Mammary epithelial cell (primary cell): ENCODE measurements at regions not wholly inside any gene's neighbourhood (a gene's known extent, or its start where the extent isn't known, plus 50 kb on each side); places are given as distances from the start of the nearest gene placed in this dataset.

Source experiments
- EZH2 ChIP-seq: IDR thresholded peaks from 2 replicates; pipeline ENCODE4 v1.6.1; 2012; ENCODE audit warnings: low read length, inconsistent platforms, borderline replicate concordance
- TF ChIP-seq, protein P1 (sequence below), 2 donors: IDR thresholded peaks in 1 of 2; conservative IDR thresholded peaks in 1 of 2; 2 replicates each; pipeline ENCODE4 v1.5.1; 2011 to 2012; ENCODE audit warnings: inconsistent platforms in 2 of 2, low read length in 2 of 2, mild to moderate bottlenecking in 2 of 2, control low read depth in 1 of 2, low read depth in 1 of 2; ENCODE audit not compliant: insufficient read depth in 1 of 2; ENCODE audit errors: extremely low read depth in 1 of 2

GRCh38 chr13:74555651-74556420, 421.6 kb upstream of the KLF12 start:
- TF ChIP-seq EZH2, result no peak
- TF ChIP-seq, protein P1, sequence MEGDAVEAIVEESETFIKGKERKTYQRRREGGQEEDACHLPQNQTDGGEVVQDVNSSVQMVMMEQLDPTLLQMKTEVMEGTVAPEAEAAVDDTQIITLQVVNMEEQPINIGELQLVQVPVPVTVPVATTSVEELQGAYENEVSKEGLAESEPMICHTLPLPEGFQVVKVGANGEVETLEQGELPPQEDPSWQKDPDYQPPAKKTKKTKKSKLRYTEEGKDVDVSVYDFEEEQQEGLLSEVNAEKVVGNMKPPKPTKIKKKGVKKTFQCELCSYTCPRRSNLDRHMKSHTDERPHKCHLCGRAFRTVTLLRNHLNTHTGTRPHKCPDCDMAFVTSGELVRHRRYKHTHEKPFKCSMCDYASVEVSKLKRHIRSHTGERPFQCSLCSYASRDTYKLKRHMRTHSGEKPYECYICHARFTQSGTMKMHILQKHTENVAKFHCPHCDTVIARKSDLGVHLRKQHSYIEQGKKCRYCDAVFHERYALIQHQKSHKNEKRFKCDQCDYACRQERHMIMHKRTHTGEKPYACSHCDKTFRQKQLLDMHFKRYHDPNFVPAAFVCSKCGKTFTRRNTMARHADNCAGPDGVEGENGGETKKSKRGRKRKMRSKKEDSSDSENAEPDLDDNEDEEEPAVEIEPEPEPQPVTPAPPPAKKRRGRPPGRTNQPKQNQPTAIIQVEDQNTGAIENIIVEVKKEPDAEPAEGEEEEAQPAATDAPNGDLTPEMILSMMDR (conservative IDR thresholded peaks at IDR 0.05 in 1 of 2, IDR thresholded peaks at IDR 0.05 in 1 of 2; ENCODE audit: extremely low read depth in 1 of 2, insufficient read depth in 1 of 2, low read depth in 1 of 2, low read length in 2 of 2), result no peak
